ENCODE measurements at regions not wholly inside any gene's neighbourhood (a gene's known extent, or its start where the extent isn't known, plus 50 kb on each side); places are given as distances from the start of the nearest gene placed in this dataset.

- TF ChIP-seq CTCF (IDR thresholded peaks at IDR 0.05) = no peak
- no peak for TF ChIP-seq POLR2A (IDR thresholded peaks at IDR 0.05; ENCODE audit: low read depth)
- TF ChIP-seq POLR2AphosphoS5 (IDR thresholded peaks at IDR 0.05) = no peak
Measured at GRCh38 chr5:1593903-1594356, 70.2 kb upstream of the LPCAT1 start.
